Smooth muscle cell (in vitro differentiated cells): ENCODE measurements at regions not wholly inside any gene's neighbourhood (a gene's known extent, or its start where the extent isn't known, plus 50 kb on each side); places are given as distances from the start of the nearest gene placed in this dataset.
"Not testable (repeated sequence)": the region's sequence is repeated elsewhere in the genome, so short reads cannot be mapped to it uniquely, and the experiment has no call there.

ENCODE experiments used
- DNase-seq: peaks from one replicate; lab custom pipeline; 2025; ENCODE audit not compliant: unreplicated experiment; lab: John Stamatoyannopoulos, UW
- H2AFZ ChIP-seq: fragments of 200-600 bp; sonication (generic); 2 replicates; pipeline ENCODE4 v1.6.0; 2016; ENCODE audit warnings: antibody characterized with exemption, low read depth, mild to moderate bottlenecking
- H3F3A ChIP-seq: fragments of 200-600 bp; sonication (generic); 2 replicates; pipeline ENCODE4 v1.6.0; 2017; ENCODE audit warnings: antibody characterized with exemption, low read depth
- H3K27ac ChIP-seq: fragments of 200-600 bp; sonication (generic); 2 replicates; pipeline ENCODE4 v1.5.1; 2016; ENCODE audit warnings: low read depth, mild to moderate bottlenecking
- H3K27me3 ChIP-seq: fragments of 200-600 bp; sonication (generic); 2 replicates; pipeline ENCODE4 v1.6.1; 2016; ENCODE audit warnings: low read depth, mild to moderate bottlenecking
- H3K36me3 ChIP-seq: fragments of 200-600 bp; sonication (generic); 2 replicates; pipeline ENCODE4 v1.5.1; 2016; ENCODE audit warnings: low read depth
- H3K4me1 ChIP-seq: fragments of 200-600 bp; sonication (generic); 2 replicates; pipeline ENCODE4 v1.5.1; 2016; ENCODE audit warnings: low read depth
- H3K4me2 ChIP-seq: fragments of 200-600 bp; sonication (generic); 2 replicates; pipeline ENCODE4 v1.6.0; 2016; ENCODE audit warnings: mild to moderate bottlenecking
- H3K4me3 ChIP-seq: fragments of 200-600 bp; sonication (generic); 2 replicates; pipeline ENCODE4 v1.5.1; 2016; ENCODE audit warnings: mild to moderate bottlenecking
- H3K79me2 ChIP-seq: fragments of 200-600 bp; sonication (generic); 2 replicates; pipeline ENCODE4 v1.6.0; 2016; ENCODE audit warnings: low read depth, mild to moderate bottlenecking
- H3K9ac ChIP-seq: fragments of 200-600 bp; sonication (generic); 2 replicates; pipeline ENCODE4 v1.6.0; 2016; ENCODE audit warnings: low read depth
- H3K9me3 ChIP-seq: fragments of 200-600 bp; sonication (generic); replicated peaks from 2 replicates; pipeline ENCODE4 v1.5.1; 2016; ENCODE audit warnings: low read depth
- H4K20me1 ChIP-seq: fragments of 200-600 bp; sonication (generic); 2 replicates; pipeline ENCODE4 v1.6.0; 2016; ENCODE audit warnings: low read depth
- WGBS: methylation state at CpG from one replicate; pipeline ENCODE4 v1.1.7; 2016; ENCODE audit warnings: low lambda C conversion rate; 5-methylcytosine and 5-hydroxymethylcytosine counted together
- TF ChIP-seq, protein P1 (sequence below): fragments of 200-600 bp; sonication (generic); IDR thresholded peaks from 2 replicates; pipeline ENCODE4 v1.5.1; 2017; ENCODE audit warnings: borderline replicate concordance, mild to moderate bottlenecking, antibody characterized with exemption; ENCODE audit not compliant: insufficient read depth, poor library complexity, severe bottlenecking

DNA sequence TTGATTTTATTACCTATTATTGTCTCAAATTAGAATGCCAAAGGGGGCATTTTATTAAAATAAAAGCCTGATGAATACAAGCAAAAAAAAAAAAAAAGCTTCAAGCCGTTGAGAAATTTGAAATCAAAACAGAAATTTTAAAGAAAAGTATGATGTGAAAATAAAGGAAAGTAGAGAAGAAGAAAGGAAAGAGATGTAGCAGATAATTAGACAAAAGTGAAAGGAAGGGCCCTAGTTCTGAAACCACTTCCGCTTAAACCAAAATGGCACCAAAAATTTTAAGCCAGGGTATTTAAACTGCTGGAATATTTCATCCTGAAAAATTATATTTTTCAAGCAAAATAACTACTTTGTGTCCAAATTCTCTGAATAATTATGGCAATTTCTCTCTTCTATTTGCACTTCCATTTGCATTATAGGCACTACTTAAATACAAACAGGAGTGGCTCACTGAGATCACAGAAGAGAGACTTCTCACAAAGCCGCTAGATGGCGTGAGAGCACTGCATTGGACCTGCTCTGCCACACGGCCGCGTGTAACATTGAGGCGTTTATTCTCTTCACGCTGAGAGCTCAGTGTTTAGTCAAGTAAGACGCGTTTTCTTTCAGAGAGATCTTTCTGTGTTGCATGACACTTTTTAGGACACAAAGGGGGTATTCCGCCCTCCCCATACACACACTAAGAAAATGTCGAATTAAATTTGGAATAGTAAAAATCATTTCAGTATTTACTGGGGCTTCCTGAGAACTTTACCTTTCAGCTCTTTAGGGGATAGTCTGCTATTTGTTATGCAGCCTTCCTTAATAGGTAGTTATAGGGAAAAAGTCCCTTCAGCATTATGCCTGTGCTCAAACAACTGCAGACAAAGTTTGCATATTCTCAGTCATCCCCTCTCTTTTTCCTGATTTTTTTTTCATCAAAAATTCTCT, 368.4 kb upstream of the CCNH start:
- H3K4me3 ChIP-seq: no peak overlapping the region
- H2AFZ ChIP-seq: peak overlapping the region; percentile 33
- H3K79me2 ChIP-seq: no peaks in the 10 kb centered on the region
- no peaks in the 10 kb centered on the region for H4K20me1 ChIP-seq
- DNase-seq: peak; percentile 3
- H3K27me3 ChIP-seq: no peaks in the 10 kb centered on the region
- no peak overlapping the region for H3K27ac ChIP-seq
- H3K9me3 ChIP-seq: no peaks in the 10 kb centered on the region
- H3K4me1 ChIP-seq: no peaks in the 10 kb centered on the region
- TF ChIP-seq, protein P1, sequence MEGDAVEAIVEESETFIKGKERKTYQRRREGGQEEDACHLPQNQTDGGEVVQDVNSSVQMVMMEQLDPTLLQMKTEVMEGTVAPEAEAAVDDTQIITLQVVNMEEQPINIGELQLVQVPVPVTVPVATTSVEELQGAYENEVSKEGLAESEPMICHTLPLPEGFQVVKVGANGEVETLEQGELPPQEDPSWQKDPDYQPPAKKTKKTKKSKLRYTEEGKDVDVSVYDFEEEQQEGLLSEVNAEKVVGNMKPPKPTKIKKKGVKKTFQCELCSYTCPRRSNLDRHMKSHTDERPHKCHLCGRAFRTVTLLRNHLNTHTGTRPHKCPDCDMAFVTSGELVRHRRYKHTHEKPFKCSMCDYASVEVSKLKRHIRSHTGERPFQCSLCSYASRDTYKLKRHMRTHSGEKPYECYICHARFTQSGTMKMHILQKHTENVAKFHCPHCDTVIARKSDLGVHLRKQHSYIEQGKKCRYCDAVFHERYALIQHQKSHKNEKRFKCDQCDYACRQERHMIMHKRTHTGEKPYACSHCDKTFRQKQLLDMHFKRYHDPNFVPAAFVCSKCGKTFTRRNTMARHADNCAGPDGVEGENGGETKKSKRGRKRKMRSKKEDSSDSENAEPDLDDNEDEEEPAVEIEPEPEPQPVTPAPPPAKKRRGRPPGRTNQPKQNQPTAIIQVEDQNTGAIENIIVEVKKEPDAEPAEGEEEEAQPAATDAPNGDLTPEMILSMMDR: peak; percentile 91
- H3K36me3 ChIP-seq: no peaks in the 10 kb centered on the region
- no peaks in the 10 kb centered on the region for H3F3A ChIP-seq
- peak overlapping the region; percentile 76 for H3K4me2 ChIP-seq
- H3K9ac ChIP-seq: no peak overlapping the region
- 12% methylated on average over 13 of the region's 13 CpGs for WGBS

DNA sequence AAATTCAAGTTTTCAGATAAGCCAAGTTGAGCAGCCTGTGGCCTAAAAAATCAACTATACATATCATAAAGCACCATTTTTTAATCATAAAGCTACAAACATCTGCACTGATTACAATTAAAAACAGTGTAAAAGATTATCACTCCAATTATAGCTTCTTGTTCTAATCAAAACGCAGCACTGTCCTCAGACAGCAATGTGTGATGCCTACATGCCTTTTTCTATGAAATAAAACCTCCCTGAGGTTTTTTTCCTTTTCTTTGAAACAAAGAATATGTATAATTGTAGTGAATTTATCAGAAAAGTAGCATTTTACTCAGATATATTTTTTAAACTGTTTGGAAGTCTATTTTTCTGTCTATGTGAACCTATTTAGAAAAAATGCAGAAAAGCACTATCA, 366.1 kb upstream of the CCNH start:
- Histone ChIP-seq H3K9me3 (no peaks in the 10 kb centered on the region), H3K9ac (no peak overlapping the region), H3K79me2 (no peaks in the 10 kb centered on the region), H3K4me1 (no peaks in the 10 kb centered on the region), H3K4me2 (no peak overlapping the region), H3F3A (no peaks in the 10 kb centered on the region), H3K27ac (no peak overlapping the region), H4K20me1 (no peaks in the 10 kb centered on the region), H3K36me3 (no peaks in the 10 kb centered on the region), H2AFZ (no peak overlapping the region), H3K4me3 (no peak overlapping the region), H3K27me3 (no peaks in the 10 kb centered on the region)
- TF ChIP-seq, protein P1: no peak
- WGBS: 88% methylated on average over 1 of the region's 1 CpG
- DNase-seq: no peak

DNA sequence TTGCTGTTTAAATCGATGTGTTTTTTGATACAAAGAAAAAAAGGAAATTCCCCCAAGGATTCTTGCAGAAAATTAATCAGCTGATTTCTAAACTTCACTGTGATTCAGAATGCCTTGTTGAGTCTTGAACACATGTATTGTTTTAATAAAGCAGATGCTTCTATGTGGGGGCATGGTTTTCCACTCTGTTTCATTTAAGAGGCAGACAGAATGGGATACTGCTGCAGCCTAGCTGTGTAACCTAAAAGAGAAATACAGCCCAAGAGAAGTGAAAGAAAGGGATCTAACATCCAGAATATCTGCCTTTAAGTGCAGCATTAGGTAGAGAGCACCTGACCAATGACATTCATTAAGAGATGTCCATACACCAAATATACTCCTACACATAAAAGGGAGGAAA, 365.1 kb upstream of the CCNH start:
- no peak for DNase-seq
- no peaks in the 10 kb centered on the region for H3K27me3 ChIP-seq
- H3K27ac ChIP-seq: no peak overlapping the region
- no peaks in the 10 kb centered on the region for H4K20me1 ChIP-seq
- no peak overlapping the region for H3K4me3 ChIP-seq
- H3K4me1 ChIP-seq: no peaks in the 10 kb centered on the region
- H3F3A ChIP-seq: no peaks in the 10 kb centered on the region
- no peak overlapping the region for H3K9ac ChIP-seq
- 97% methylated on average over 1 of the region's 1 CpG for WGBS
- H3K9me3 ChIP-seq: no peaks in the 10 kb centered on the region
- no peaks in the 10 kb centered on the region for H3K36me3 ChIP-seq
- H3K79me2 ChIP-seq: no peaks in the 10 kb centered on the region
- TF ChIP-seq, protein P1: no peak
- H2AFZ ChIP-seq: no peak overlapping the region
- no peak overlapping the region for H3K4me2 ChIP-seq

DNA sequence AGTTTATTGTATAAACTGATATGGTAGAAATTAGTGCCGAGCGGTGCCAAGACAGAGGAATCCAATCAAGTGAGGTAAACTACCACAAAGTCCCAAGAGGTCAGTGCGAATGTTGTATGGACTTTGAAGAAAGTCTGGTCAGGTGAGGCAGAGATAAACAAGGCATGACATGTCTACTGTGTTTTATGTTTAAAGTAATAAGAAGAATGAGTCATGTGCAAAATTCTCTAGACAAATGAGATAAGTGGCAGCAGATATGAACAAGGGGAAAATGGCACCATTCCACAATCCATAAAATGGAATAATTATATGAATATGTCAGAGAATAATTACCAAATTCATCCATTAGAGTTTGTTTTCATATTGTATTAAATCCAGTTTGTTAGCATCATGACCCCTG, 364.1 kb upstream of the CCNH start:
- no peak overlapping the region for H3K27ac ChIP-seq
- H3K9me3 ChIP-seq: no peaks in the 10 kb centered on the region
- no peak overlapping the region for H3K4me3 ChIP-seq
- H3K4me1 ChIP-seq: no peaks in the 10 kb centered on the region
- no peaks in the 10 kb centered on the region for H3K79me2 ChIP-seq
- H2AFZ ChIP-seq: no peak overlapping the region
- H3F3A ChIP-seq: no peaks in the 10 kb centered on the region
- TF ChIP-seq, protein P1: no peak
- H3K27me3 ChIP-seq: no peaks in the 10 kb centered on the region
- H3K9ac ChIP-seq: no peak overlapping the region
- H4K20me1 ChIP-seq: no peaks in the 10 kb centered on the region
- DNase-seq: no peak
- 93% methylated on average over 3 of the region's 3 CpGs for WGBS
- H3K36me3 ChIP-seq: no peaks in the 10 kb centered on the region
- no peak overlapping the region for H3K4me2 ChIP-seq

DNA sequence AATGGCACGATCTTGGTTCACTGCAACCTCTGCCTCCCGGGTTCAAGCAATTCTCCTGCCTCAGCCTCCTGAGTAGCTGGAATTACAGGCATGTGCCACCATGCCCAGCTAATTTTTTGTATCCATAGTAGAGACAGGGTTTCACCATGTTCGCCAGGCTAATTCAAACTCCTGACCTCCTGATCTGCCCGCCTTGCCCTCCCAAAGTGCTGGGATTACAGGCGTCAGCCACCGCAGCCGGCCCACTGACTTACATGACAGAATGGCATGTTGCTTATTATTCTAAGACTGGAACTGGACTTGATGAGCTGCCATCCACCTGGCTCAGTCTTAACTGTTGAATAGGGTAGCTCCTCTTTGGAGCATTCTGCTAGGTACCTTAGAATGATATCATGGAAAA, 363.6 kb upstream of the CCNH start:
- H3K79me2 ChIP-seq, H3K27ac ChIP-seq, H3K27me3 ChIP-seq, H3K4me3 ChIP-seq, H3K9me3 ChIP-seq, H4K20me1 ChIP-seq, H3F3A ChIP-seq, H2AFZ ChIP-seq, DNase-seq, H3K4me1 ChIP-seq, H3K4me2 ChIP-seq, H3K9ac ChIP-seq, H3K36me3 ChIP-seq: not testable (repeated sequence)
- 99% methylated on average over 7 of the region's 7 CpGs for whole genome bisulfite sequencing
